ENCODE measurements at regions not wholly inside any gene's neighbourhood (a gene's known extent, or its start where the extent isn't known, plus 50 kb on each side); places are given as distances from the start of the nearest gene placed in this dataset.
"Not testable (repeated sequence)": the region's sequence is repeated elsewhere in the genome, so short reads cannot be mapped to it uniquely, and the experiment has no call there.

GRCh38 chr11:48649064-48649463 lies 160.5 kb downstream of the OR4A47 start:
- H3K9me3 ChIP-seq (ENCODE audit: low read length), result peaks cover 77% of the 10 kb centered on the region
- H4K20me1 ChIP-seq (ENCODE audit: insufficient read depth, low read length); BruUV-seq (replicated peaks); H3K4me2 ChIP-seq (ENCODE audit: low read depth, low read length); H3K4me1 ChIP-seq (ENCODE audit: insufficient read depth, low read length); intact Hi-C loops (cut with micrococcal nuclease; ENCODE audit: unreplicated experiment); DNase-seq (ENCODE audit: low spot score); ATAC-seq; CTCF ChIA-PET (ENCODE audit: low intra/inter-chr PET ratio, low total read pairs); FAIRE-seq; H3K79me2 ChIP-seq (ENCODE audit: insufficient read depth, low read length); H3K27me3 ChIP-seq (ENCODE audit: control insufficient read depth in 1 of 2, insufficient read depth in 2 of 2, low read length in 2 of 2); POLR2A ChIA-PET; H3K36me3 ChIP-seq (replicated peaks in 1 of 2; ENCODE audit: control insufficient read depth in 1 of 2, insufficient read depth in 2 of 2, low read length in 2 of 2); H3K9ac ChIP-seq (ENCODE audit: insufficient read depth, low read depth, low read length); H3K27ac ChIP-seq (ENCODE audit: extremely low read length, insufficient read depth, low read length); in situ Hi-C loops (cut with HindIII; ENCODE audit: extremely low pct_ligation_motif_present, low pct_unique_long_range_greater_than_20kb); H2AFZ ChIP-seq (ENCODE audit: low read length); H3K4me3 ChIP-seq (replicated peaks in 1 of 3; ENCODE audit: insufficient read depth in 1 of 3, low read depth in 2 of 3, low read length in 3 of 3): not testable (repeated sequence)
- WGBS (ENCODE audit: low lambda C conversion rate), result 19% methylated on average over 3 of the region's 3 CpGs

GRCh38 chr11:48669146-48669545 lies 180.6 kb downstream of the OR4A47 start:
- TF ChIP-seq GATAD2A (CRISPR knock-in tag; IDR thresholded peaks at IDR 0.05), result no peak
- peak; percentile 46 to 78; a peak in 3 of 4 replicates for TF ChIP-seq MAFK (conservative IDR thresholded peaks at IDR 0.05 in 1 of 2, IDR thresholded peaks at IDR 0.05 in 1 of 2; ENCODE audit: low read length in 2 of 2)
- peak; percentile 70 for TF ChIP-seq MAFF (IDR thresholded peaks at IDR 0.05; ENCODE audit: low read depth, low read length)
- no peak for TF ChIP-seq PAXIP1 (CRISPR knock-in tag; conservative IDR thresholded peaks at IDR 0.05)
- TF ChIP-seq TEAD3 (CRISPR knock-in tag; optimal IDR thresholded peaks at IDR 0.05; ENCODE audit: borderline replicate concordance), result no peak
- POLR2A ChIA-PET, result no interaction called here
- in situ Hi-C loops (cut with HindIII; ENCODE audit: extremely low pct_ligation_motif_present, low pct_unique_long_range_greater_than_20kb), result no loop called here

More at GRCh38 chr11:48669146-48669545, 180.6 kb downstream of the OR4A47 start:
- Histone ChIP-seq H3K79me2 (ENCODE audit: insufficient read depth, low read length) (no peaks in the 10 kb centered on the region), H3K4me1 (ENCODE audit: insufficient read depth, low read length) (no peaks in the 10 kb centered on the region), H3K36me3 (replicated peaks in 1 of 2; ENCODE audit: control insufficient read depth in 1 of 2, insufficient read depth in 2 of 2, low read length in 2 of 2) (no peaks in the 10 kb centered on the region), H3K4me2 (ENCODE audit: low read depth, low read length) (no peak overlapping the region), H4K20me1 (ENCODE audit: insufficient read depth, low read length) (no peaks in the 10 kb centered on the region), H3K4me3 (replicated peaks in 1 of 3; ENCODE audit: insufficient read depth in 1 of 3, low read depth in 2 of 3, low read length in 3 of 3) (no peak overlapping the region), H3K9me3 (ENCODE audit: low read length) (peaks cover 97% of the 10 kb centered on the region), H3K27me3 (ENCODE audit: control insufficient read depth in 1 of 2, insufficient read depth in 2 of 2, low read length in 2 of 2) (no peaks in the 10 kb centered on the region), H3K27ac (ENCODE audit: extremely low read length, insufficient read depth, low read length) (no peak overlapping the region), H2AFZ (ENCODE audit: low read length) (no peak overlapping the region), H3K9ac (ENCODE audit: insufficient read depth, low read depth, low read length) (no peak overlapping the region)
- FAIRE-seq (no peak), ATAC-seq (no peak), DNase-seq (ENCODE audit: low spot score) (no peak)
- CTCF ChIA-PET (ENCODE audit: low intra/inter-chr PET ratio, low total read pairs), result no interaction called here
- no TSS peak for BruUV-seq (replicated peaks)
- intact Hi-C loops (cut with micrococcal nuclease; ENCODE audit: unreplicated experiment), result no loop called here
- WGBS (ENCODE audit: low lambda C conversion rate), result 14% methylated on average over 1 of the region's 1 CpG
